ENCODE measurements at regions not wholly inside any gene's neighbourhood (a gene's known extent, or its start where the extent isn't known, plus 50 kb on each side); places are given as distances from the start of the nearest gene placed in this dataset.

GRCh38 chr6:163741743-163742363, 327.3 kb downstream of the QKI start:
- no peak for TF ChIP-seq FOXP2 (optimal IDR thresholded peaks at IDR 0.05; ENCODE audit: borderline replicate concordance, extremely low read depth, extremely low read length, insufficient read depth)
- TF ChIP-seq POLR2AphosphoS5 (IDR thresholded peaks at IDR 0.05; ENCODE audit: low read depth, low read length), result no peak
- TF ChIP-seq SIN3A (IDR thresholded peaks at IDR 0.05; ENCODE audit: borderline replicate concordance, insufficient read depth, low read length), result no peak
- TF ChIP-seq REST (IDR thresholded peaks at IDR 0.05; ENCODE audit: insufficient read depth in 1 of 2, low read depth in 2 of 2, low read length in 2 of 2), result no peak

GRCh38 chr6:163741342-163741741, 326.8 kb downstream of the QKI start:
- no peak for TF ChIP-seq SIN3A (IDR thresholded peaks at IDR 0.05; ENCODE audit: borderline replicate concordance, insufficient read depth, low read length)
- no peak for TF ChIP-seq POLR2AphosphoS5 (IDR thresholded peaks at IDR 0.05; ENCODE audit: low read depth, low read length)
- no peak for TF ChIP-seq FOXP2 (optimal IDR thresholded peaks at IDR 0.05; ENCODE audit: borderline replicate concordance, extremely low read depth, extremely low read length, insufficient read depth)
- TF ChIP-seq TAF1 (IDR thresholded peaks at IDR 0.05; ENCODE audit: borderline replicate concordance, insufficient read depth, low read length), result no peak
- no peak for TF ChIP-seq REST (IDR thresholded peaks at IDR 0.05; ENCODE audit: insufficient read depth in 1 of 2, low read depth in 2 of 2, low read length in 2 of 2)

- TF ChIP-seq SIN3A (IDR thresholded peaks at IDR 0.05; ENCODE audit: borderline replicate concordance, insufficient read depth, low read length), result no peak
- no peak for TF ChIP-seq REST (IDR thresholded peaks at IDR 0.05; ENCODE audit: insufficient read depth in 1 of 2, low read depth in 2 of 2, low read length in 2 of 2)
- no peak for TF ChIP-seq POLR2AphosphoS5 (IDR thresholded peaks at IDR 0.05; ENCODE audit: low read depth, low read length)
- TF ChIP-seq TAF1 (IDR thresholded peaks at IDR 0.05; ENCODE audit: borderline replicate concordance, insufficient read depth, low read length), result no peak
- no peak for TF ChIP-seq FOXP2 (optimal IDR thresholded peaks at IDR 0.05; ENCODE audit: borderline replicate concordance, extremely low read depth, extremely low read length, insufficient read depth)
Observed at GRCh38 chr6:163739966-163740365, 325.4 kb downstream of the QKI start.

- TF ChIP-seq POLR2AphosphoS5 (IDR thresholded peaks at IDR 0.05; ENCODE audit: low read depth, low read length), result no peak
- no peak for TF ChIP-seq TAF1 (IDR thresholded peaks at IDR 0.05; ENCODE audit: borderline replicate concordance, insufficient read depth, low read length)
- TF ChIP-seq FOXP2 (optimal IDR thresholded peaks at IDR 0.05; ENCODE audit: borderline replicate concordance, extremely low read depth, extremely low read length, insufficient read depth), result no peak
- TF ChIP-seq SIN3A (IDR thresholded peaks at IDR 0.05; ENCODE audit: borderline replicate concordance, insufficient read depth, low read length), result no peak
- no peak for TF ChIP-seq REST (IDR thresholded peaks at IDR 0.05; ENCODE audit: insufficient read depth in 1 of 2, low read depth in 2 of 2, low read length in 2 of 2)
Observed at GRCh38 chr6:163739408-163739725, 324.8 kb downstream of the QKI start.
